PFSK-1 (cell line): ENCODE measurements at regions not wholly inside any gene's neighbourhood (a gene's known extent, or its start where the extent isn't known, plus 50 kb on each side); places are given as distances from the start of the nearest gene placed in this dataset.

ENCODE experiments used
- FOXP2 ChIP-seq: optimal IDR thresholded peaks from 2 replicates; pipeline ENCODE3; 2011; ENCODE audit warnings: borderline replicate concordance, control low read depth, inconsistent platforms; ENCODE audit not compliant: insufficient read depth; ENCODE audit errors: extremely low read length, extremely low read depth
- POLR2AphosphoS5 ChIP-seq: IDR thresholded peaks from 2 replicates; pipeline ENCODE4 v1.6.1; 2012; ENCODE audit warnings: low read depth, mild to moderate bottlenecking, control low read depth, low read length, moderate library complexity
- SIN3A ChIP-seq: IDR thresholded peaks from 2 replicates; pipeline ENCODE4 v1.6.1; 2012; ENCODE audit warnings: mild to moderate bottlenecking, low read length, moderate library complexity, borderline replicate concordance; ENCODE audit not compliant: insufficient read depth
- TAF1 ChIP-seq: IDR thresholded peaks from 2 replicates; pipeline ENCODE4 v1.6.1; 2012; ENCODE audit warnings: low read length, control low read depth, borderline replicate concordance; ENCODE audit not compliant: insufficient read depth
- TF ChIP-seq, protein P1 (sequence below), 2 experiments: IDR thresholded peaks; 2 replicates each; pipeline versions ENCODE4 v1.6.1 to v1.8.0; 2011 to 2012; ENCODE audit warnings: low read depth in 2 of 2, low read length in 2 of 2, control low read depth in 1 of 2, inconsistent platforms in 1 of 2, mild to moderate bottlenecking in 1 of 2, moderate library complexity in 1 of 2; ENCODE audit not compliant: insufficient read depth in 1 of 2

DNA sequence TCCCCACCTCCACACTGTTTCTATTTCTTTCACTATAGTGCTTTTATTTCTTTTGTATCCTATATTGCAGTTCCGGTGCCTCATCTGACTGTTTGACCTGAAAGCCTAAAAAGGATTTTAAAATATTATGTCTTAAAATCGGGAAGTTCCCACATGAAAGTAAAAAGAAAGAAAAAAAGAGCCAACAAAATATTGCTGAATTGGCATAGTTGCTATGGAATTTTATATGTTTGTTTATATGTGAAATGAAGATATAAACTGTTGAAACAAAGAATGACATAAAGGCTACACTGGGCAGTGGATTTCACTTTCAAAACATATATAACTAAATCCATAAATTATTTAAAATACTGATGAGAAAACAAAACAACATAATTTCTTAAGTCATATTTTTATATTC is 1383.7 kb downstream of the C4orf33 start:
- TF ChIP-seq FOXP2 (no peak), POLR2AphosphoS5 (no peak), SIN3A (no peak), TAF1 (no peak)
- TF ChIP-seq, protein P1, sequence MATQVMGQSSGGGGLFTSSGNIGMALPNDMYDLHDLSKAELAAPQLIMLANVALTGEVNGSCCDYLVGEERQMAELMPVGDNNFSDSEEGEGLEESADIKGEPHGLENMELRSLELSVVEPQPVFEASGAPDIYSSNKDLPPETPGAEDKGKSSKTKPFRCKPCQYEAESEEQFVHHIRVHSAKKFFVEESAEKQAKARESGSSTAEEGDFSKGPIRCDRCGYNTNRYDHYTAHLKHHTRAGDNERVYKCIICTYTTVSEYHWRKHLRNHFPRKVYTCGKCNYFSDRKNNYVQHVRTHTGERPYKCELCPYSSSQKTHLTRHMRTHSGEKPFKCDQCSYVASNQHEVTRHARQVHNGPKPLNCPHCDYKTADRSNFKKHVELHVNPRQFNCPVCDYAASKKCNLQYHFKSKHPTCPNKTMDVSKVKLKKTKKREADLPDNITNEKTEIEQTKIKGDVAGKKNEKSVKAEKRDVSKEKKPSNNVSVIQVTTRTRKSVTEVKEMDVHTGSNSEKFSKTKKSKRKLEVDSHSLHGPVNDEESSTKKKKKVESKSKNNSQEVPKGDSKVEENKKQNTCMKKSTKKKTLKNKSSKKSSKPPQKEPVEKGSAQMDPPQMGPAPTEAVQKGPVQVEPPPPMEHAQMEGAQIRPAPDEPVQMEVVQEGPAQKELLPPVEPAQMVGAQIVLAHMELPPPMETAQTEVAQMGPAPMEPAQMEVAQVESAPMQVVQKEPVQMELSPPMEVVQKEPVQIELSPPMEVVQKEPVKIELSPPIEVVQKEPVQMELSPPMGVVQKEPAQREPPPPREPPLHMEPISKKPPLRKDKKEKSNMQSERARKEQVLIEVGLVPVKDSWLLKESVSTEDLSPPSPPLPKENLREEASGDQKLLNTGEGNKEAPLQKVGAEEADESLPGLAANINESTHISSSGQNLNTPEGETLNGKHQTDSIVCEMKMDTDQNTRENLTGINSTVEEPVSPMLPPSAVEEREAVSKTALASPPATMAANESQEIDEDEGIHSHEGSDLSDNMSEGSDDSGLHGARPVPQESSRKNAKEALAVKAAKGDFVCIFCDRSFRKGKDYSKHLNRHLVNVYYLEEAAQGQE (IDR thresholded peaks at IDR 0.05; ENCODE audit: insufficient read depth in 1 of 2, low read depth in 2 of 2, low read length in 2 of 2), result no peak

- TF ChIP-seq TAF1, result no peak
- TF ChIP-seq FOXP2, result no peak
Measured at GRCh38 chr4:130484826-130485225, 1388.9 kb downstream of the C4orf33 start.

DNA sequence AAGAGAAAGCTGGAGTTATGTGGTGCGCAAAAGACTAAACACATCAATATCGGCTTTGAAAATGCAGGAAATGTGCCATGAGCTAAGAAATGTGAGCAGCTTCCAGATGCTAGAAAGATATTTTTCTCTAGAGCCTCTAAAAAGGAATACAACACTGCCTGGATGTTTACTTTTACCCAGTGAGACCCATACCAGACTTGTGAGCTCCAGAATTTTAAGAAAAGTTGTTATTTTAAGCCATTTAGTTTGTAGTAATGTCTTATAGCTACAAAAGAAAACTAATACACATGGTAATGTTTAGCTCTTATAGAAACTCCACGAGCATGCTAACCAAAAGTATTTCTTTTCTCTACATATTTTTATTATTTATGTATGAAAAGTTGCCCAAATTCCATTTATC is 1389.4 kb downstream of the C4orf33 start:
- no peak for TF ChIP-seq TAF1
- no peak for TF ChIP-seq SIN3A
- TF ChIP-seq, protein P1 (IDR thresholded peaks at IDR 0.05; ENCODE audit: insufficient read depth in 1 of 2, low read depth in 2 of 2, low read length in 2 of 2), result no peak
- no peak for TF ChIP-seq FOXP2

DNA sequence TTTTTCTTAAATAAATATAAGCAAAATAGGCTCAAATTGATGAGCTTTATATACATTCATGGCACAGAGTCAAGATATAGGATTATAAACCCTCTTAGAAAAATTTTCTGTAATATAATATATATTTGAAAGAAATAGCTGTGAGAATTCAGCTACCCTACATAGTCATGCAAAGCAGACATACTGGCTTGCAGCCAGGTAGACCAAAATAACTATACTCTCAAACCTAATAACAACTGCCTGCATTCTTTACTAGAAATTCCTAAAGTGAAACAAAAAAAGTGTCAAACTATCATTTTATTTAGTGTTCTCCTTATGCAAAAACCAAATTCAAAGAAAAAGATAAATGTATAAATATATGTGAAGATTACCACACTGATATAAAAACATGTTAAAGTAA is 1390.2 kb downstream of the C4orf33 start:
- TF ChIP-seq SIN3A, result no peak
- TF ChIP-seq TAF1, result no peak
- TF ChIP-seq POLR2AphosphoS5, result no peak
- TF ChIP-seq FOXP2, result no peak
- TF ChIP-seq, protein P1 (IDR thresholded peaks at IDR 0.05; ENCODE audit: insufficient read depth in 1 of 2, low read depth in 2 of 2, low read length in 2 of 2), result no peak

DNA sequence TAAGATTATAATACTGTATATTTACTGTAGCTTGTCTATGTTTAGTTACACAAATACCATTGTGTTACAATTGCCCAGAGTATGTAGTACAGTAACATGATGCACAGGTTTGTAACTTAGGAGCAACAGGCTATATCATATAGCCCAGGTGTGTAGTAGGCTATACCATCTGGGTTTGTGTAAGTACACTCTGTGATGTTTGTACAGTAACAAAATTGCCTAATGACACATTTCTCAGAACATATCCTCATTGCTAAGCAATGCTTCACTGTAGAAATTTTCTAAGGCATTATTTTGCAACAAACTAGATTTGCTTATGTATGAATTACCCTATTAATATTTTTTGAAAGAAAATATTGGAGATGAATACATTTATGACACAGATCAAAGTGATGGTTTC is 1390.9 kb downstream of the C4orf33 start:
- TF ChIP-seq SIN3A (no peak), FOXP2 (no peak), POLR2AphosphoS5 (no peak), TAF1 (no peak)
- TF ChIP-seq, protein P1 (IDR thresholded peaks at IDR 0.05; ENCODE audit: insufficient read depth in 1 of 2, low read depth in 2 of 2, low read length in 2 of 2), result no peak

DNA sequence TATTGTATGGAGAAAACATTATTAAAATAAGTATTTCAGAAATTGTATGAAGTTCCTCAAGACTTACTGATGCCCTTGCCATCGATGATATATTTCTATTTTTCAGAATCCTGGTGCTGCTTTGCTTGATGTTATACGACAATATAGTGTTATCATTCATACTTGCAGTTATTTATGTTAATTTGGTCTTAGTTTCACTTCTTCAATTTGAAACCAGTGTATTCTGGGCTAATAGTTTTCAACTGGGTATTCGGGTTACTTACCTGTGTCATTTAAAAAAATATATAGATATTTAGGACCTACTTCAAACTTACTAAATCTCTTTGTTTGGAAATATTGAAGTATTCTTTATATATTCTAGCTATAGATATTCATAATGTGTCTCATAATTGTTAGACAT is 1414.7 kb downstream of the C4orf33 start:
- TF ChIP-seq POLR2AphosphoS5, result no peak
- no peak for TF ChIP-seq SIN3A
- no peak for TF ChIP-seq TAF1
- no peak for TF ChIP-seq FOXP2
- TF ChIP-seq, protein P1 (IDR thresholded peaks at IDR 0.05; ENCODE audit: insufficient read depth in 1 of 2, low read depth in 2 of 2, low read length in 2 of 2), result no peak
